GM12874 (cell line): ENCODE measurements at regions not wholly inside any gene's neighbourhood (a gene's known extent, or its start where the extent isn't known, plus 50 kb on each side); places are given as distances from the start of the nearest gene placed in this dataset.

ENCODE experiments used
- CTCF ChIP-seq: IDR thresholded peaks from 2 replicates; pipeline ENCODE4 v1.5.1; 2011; ENCODE audit warnings: low read depth, mild to moderate bottlenecking, control low read depth, low read length, moderate library complexity; ENCODE audit not compliant: insufficient read depth

GRCh38 chr10:117476716-117477115 lies 65.8 kb upstream of the EMX2 start:
- TF ChIP-seq CTCF = no peak

- TF ChIP-seq CTCF = no peak
Observed at GRCh38 chr10:117476281-117476680, 66.3 kb upstream of the EMX2 start.

- no peak for TF ChIP-seq CTCF
Observed at GRCh38 chr10:117472872-117473271, 69.7 kb upstream of the EMX2 start.

- no peak for TF ChIP-seq CTCF
Observed at GRCh38 chr10:117471344-117471874, 71.1 kb upstream of the EMX2 start.

- TF ChIP-seq CTCF = no peak
Observed at GRCh38 chr10:117470733-117471132, 71.8 kb upstream of the EMX2 start.

GRCh38 chr10:117468665-117469064 lies 73.9 kb upstream of the EMX2 start:
- TF ChIP-seq CTCF = no peak

- no peak for TF ChIP-seq CTCF
Observed at GRCh38 chr10:117464176-117464575, 78.4 kb upstream of the EMX2 start.

GRCh38 chr10:117463545-117463920 lies 79.0 kb upstream of the EMX2 start:
- no peak for TF ChIP-seq CTCF
